Trophoblast cell (in vitro differentiated cells and primary cell): ENCODE measurements at regions not wholly inside any gene's neighbourhood (a gene's known extent, or its start where the extent isn't known, plus 50 kb on each side); places are given as distances from the start of the nearest gene placed in this dataset.

Source experiments
- DNase-seq, 2 donors: peaks; one replicate each; pipeline ENCODE4 v3.0.0-alpha.2; 2016
- H2AFZ ChIP-seq: 2 replicates; pipeline ENCODE4 v1.6.1; 2013; ENCODE audit warnings: low read length, moderate library complexity, mild to moderate bottlenecking; ENCODE audit not compliant: insufficient read depth, poor library complexity
- H2AK5ac ChIP-seq: 2 replicates; pipeline ENCODE4 v1.6.1; 2013; ENCODE audit warnings: mild to moderate bottlenecking, low read length
- H2BK120ac ChIP-seq: 2 replicates; pipeline ENCODE4 v1.6.1; 2013; ENCODE audit warnings: low read length, mild to moderate bottlenecking, moderate library complexity; ENCODE audit not compliant: insufficient read depth, poor library complexity
- H2BK12ac ChIP-seq: 2 replicates; pipeline ENCODE4 v1.6.1; 2013; ENCODE audit warnings: mild to moderate bottlenecking, low read length, moderate library complexity
- H2BK5ac ChIP-seq: 2 replicates; pipeline ENCODE4 v1.6.1; 2013; ENCODE audit warnings: low read length, low read depth, moderate library complexity, mild to moderate bottlenecking; ENCODE audit not compliant: poor library complexity
- H3K14ac ChIP-seq: 2 replicates; pipeline ENCODE4 v1.6.1; 2013; ENCODE audit warnings: mild to moderate bottlenecking, low read length
- H3K18ac ChIP-seq: 2 replicates; pipeline ENCODE4 v1.6.1; 2013; ENCODE audit warnings: mild to moderate bottlenecking, low read length
- H3K23ac ChIP-seq: 2 replicates; pipeline ENCODE4 v1.6.1; 2013; ENCODE audit warnings: low read length
- H3K27ac ChIP-seq: 2 replicates; pipeline ENCODE4 v1.5.1; 2013; ENCODE audit warnings: low read depth, mild to moderate bottlenecking, inconsistent platforms, low read length, moderate library complexity
- H3K27me3 ChIP-seq: 2 replicates; pipeline ENCODE4 v1.6.1; 2013; ENCODE audit warnings: inconsistent platforms, mild to moderate bottlenecking, low read length, moderate library complexity; ENCODE audit not compliant: insufficient read depth
- H3K36me3 ChIP-seq, 2 experiments: 1 replicate in 1 of 2; 2 replicates in 1 of 2; pipeline ENCODE4 v1.6.1; 2013; ENCODE audit warnings: low read length in 2 of 2, mild to moderate bottlenecking in 2 of 2, moderate library complexity in 1 of 2; ENCODE audit not compliant: insufficient read depth in 2 of 2, control insufficient read depth in 1 of 2
- H3K4ac ChIP-seq: 2 replicates; pipeline ENCODE4 v1.6.1; 2013; ENCODE audit warnings: low read depth, mild to moderate bottlenecking, low read length, moderate library complexity
- H3K4me1 ChIP-seq, 2 experiments: 1 replicate in 1 of 2; 2 replicates in 1 of 2; pipeline ENCODE4 v1.6.1; 2013; ENCODE audit warnings: low read length in 2 of 2, mild to moderate bottlenecking in 2 of 2, moderate library complexity in 1 of 2; ENCODE audit not compliant: insufficient read depth in 2 of 2, control insufficient read depth in 1 of 2
- H3K4me2 ChIP-seq: 2 replicates; pipeline ENCODE4 v1.6.1; 2013; ENCODE audit warnings: inconsistent platforms, mild to moderate bottlenecking, low read length, moderate library complexity
- H3K4me3 ChIP-seq: 2 replicates; pipeline ENCODE4 v1.5.1; 2013; ENCODE audit warnings: mild to moderate bottlenecking, low read depth, low read length, inconsistent platforms
- H3K79me1 ChIP-seq: one replicate; pipeline ENCODE4 v1.6.1; 2013; ENCODE audit warnings: low read length
- H3K79me2 ChIP-seq: 2 replicates; pipeline ENCODE4 v1.6.1; 2013; ENCODE audit warnings: low read length, mild to moderate bottlenecking; ENCODE audit not compliant: control insufficient read depth, insufficient read depth, poor library complexity
- H3K9ac ChIP-seq: 2 replicates; pipeline ENCODE4 v1.6.1; 2013; ENCODE audit warnings: mild to moderate bottlenecking, low read length
- H3K9me3 ChIP-seq: 2 replicates; pipeline ENCODE4 v1.6.1; 2013; ENCODE audit warnings: low read depth, mild to moderate bottlenecking, control low read depth, inconsistent platforms, low read length; ENCODE audit not compliant: insufficient read depth
- H4K12ac ChIP-seq: 2 replicates; pipeline ENCODE4 v1.6.1; 2013; ENCODE audit warnings: low read depth, mild to moderate bottlenecking, low read length, moderate library complexity
- H4K8ac ChIP-seq: 2 replicates; pipeline ENCODE4 v1.6.1; 2013; ENCODE audit warnings: low read depth, mild to moderate bottlenecking, low read length, moderate library complexity
- H4K91ac ChIP-seq: one replicate; pipeline ENCODE4 v1.6.1; 2013; ENCODE audit warnings: low read depth, mild to moderate bottlenecking, low read length, moderate library complexity
- WGBS: extraction: QIAGEN DNeasy Blood & Tissue Kit; methylation state at CpG from one replicate; pipeline ENCODE4 v1.1.7; 2013; ENCODE audit warnings: missing lambda C conversion rate; ENCODE audit not compliant: insufficient read length, insufficient coverage; ENCODE audit errors: extremely low coverage; 5-methylcytosine and 5-hydroxymethylcytosine counted together

DNA sequence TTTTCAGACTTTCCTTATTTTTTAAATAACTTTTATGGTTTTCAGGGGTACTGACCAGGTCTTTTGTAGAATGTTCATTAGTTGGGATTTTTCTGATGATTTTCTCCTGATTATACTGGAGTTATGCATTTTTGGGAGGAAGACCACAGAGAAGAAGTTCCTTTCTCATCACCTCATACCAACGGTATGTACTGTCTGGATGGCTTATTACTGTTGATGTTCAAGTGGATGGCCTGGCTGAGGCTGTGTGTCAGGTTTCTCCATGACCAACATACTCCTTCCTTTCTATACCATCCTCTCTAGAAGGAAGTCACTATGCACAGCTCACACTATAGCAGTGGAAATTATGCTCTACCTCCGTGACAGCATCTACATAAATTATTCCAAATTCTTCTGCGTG lies 71.1 kb upstream of the NR3C1 start:
- no CpG with 5 or more reads among the region's 3 CpGs for WGBS
- Histone ChIP-seq H4K12ac (no peak overlapping the region), H3K18ac (no peak overlapping the region), H3K4me3 (no peak overlapping the region), H3K27ac (no peak overlapping the region), H3K9ac (no peak overlapping the region), H3K79me1 (no peaks in the 10 kb centered on the region), H3K27me3 (no peaks in the 10 kb centered on the region), H4K91ac (no peak overlapping the region), H3K4me2 (no peak overlapping the region), H3K4me1 (no peaks in the 10 kb centered on the region), H3K36me3 (no peaks in the 10 kb centered on the region), H2BK120ac (no peak overlapping the region), H3K4ac (no peak overlapping the region), H2BK5ac (no peak overlapping the region), H2AK5ac (no peak overlapping the region), H4K8ac (no peak overlapping the region), H3K23ac (no peak overlapping the region), H3K14ac (no peak overlapping the region), H3K79me2 (no peaks in the 10 kb centered on the region), H3K9me3 (no peaks in the 10 kb centered on the region), H2AFZ (no peak overlapping the region), H2BK12ac (no peak overlapping the region)
- no peak for DNase-seq

DNA sequence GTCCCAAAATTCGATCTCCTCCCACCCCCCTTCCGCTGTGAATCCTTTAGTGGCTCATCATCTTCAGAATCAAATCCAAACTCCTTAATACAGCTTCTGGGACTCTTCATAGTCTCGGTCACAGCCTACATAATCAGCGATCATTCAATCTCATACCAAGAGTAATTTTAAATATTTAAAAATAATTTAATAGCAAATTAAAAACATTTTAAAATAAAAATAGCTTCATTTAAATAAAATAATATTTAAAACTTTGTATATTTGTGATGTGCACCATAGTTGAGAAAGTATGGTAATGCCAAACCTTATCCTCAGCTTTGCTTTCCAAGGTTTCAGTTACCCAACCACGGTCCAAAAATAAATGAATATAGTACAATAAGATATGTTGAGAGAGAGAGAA lies 70.0 kb upstream of the NR3C1 start:
- Histone ChIP-seq H2BK12ac (no peak overlapping the region), H3K9me3 (no peaks in the 10 kb centered on the region), H3K27me3 (no peaks in the 10 kb centered on the region), H3K36me3 (no peaks in the 10 kb centered on the region), H4K12ac (no peak overlapping the region), H3K4me1 (no peaks in the 10 kb centered on the region), H2AK5ac (no peak overlapping the region), H2BK5ac (no peak overlapping the region), H3K27ac (no peak overlapping the region), H4K91ac (no peak overlapping the region), H3K18ac (no peak overlapping the region), H2BK120ac (no peak overlapping the region), H3K14ac (no peak overlapping the region), H3K9ac (no peak overlapping the region), H3K23ac (no peak overlapping the region), H3K4me3 (no peak overlapping the region), H4K8ac (no peak overlapping the region), H3K4ac (no peak overlapping the region), H2AFZ (no peak overlapping the region), H3K79me1 (no peaks in the 10 kb centered on the region), H3K79me2 (no peaks in the 10 kb centered on the region), H3K4me2 (no peak overlapping the region)
- no CpG with 5 or more reads among the region's 5 CpGs for WGBS
- no peak for DNase-seq

DNA sequence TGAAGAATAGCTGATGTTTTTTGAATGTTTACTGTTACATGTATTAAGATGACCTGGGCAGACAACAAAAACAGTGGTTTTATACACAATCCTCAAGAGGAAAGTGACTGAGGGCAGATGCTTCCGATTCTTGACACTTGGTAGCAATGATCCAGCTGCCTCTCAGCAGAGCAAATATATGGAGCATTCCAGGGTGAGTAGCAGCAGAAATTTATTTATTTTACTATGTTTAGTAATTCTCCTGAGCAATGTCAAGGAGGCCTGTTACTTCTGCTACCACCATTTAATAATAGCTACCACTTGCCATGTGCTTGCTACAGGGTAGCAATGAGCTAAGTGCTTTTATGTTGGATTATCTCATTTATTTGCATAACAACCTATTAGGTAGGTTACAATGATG lies 69.1 kb upstream of the NR3C1 start:
- Histone ChIP-seq H3K27ac (no peak overlapping the region), H3K4ac (no peak overlapping the region), H3K36me3 (no peaks in the 10 kb centered on the region), H2AFZ (no peak overlapping the region), H3K9me3 (no peaks in the 10 kb centered on the region), H2BK5ac (no peak overlapping the region), H3K18ac (no peak overlapping the region), H4K8ac (no peak overlapping the region), H4K91ac (no peak overlapping the region), H3K4me3 (no peak overlapping the region), H2BK12ac (no peak overlapping the region), H3K4me2 (no peak overlapping the region), H3K4me1 (no peaks in the 10 kb centered on the region), H3K23ac (no peak overlapping the region), H3K79me1 (no peaks in the 10 kb centered on the region), H4K12ac (no peak overlapping the region), H3K14ac (no peak overlapping the region), H3K9ac (no peak overlapping the region), H3K79me2 (no peaks in the 10 kb centered on the region), H3K27me3 (no peaks in the 10 kb centered on the region), H2AK5ac (no peak overlapping the region), H2BK120ac (no peak overlapping the region)
- no CpG with 5 or more reads among the region's 1 CpG for WGBS
- DNase-seq = no peak

DNA sequence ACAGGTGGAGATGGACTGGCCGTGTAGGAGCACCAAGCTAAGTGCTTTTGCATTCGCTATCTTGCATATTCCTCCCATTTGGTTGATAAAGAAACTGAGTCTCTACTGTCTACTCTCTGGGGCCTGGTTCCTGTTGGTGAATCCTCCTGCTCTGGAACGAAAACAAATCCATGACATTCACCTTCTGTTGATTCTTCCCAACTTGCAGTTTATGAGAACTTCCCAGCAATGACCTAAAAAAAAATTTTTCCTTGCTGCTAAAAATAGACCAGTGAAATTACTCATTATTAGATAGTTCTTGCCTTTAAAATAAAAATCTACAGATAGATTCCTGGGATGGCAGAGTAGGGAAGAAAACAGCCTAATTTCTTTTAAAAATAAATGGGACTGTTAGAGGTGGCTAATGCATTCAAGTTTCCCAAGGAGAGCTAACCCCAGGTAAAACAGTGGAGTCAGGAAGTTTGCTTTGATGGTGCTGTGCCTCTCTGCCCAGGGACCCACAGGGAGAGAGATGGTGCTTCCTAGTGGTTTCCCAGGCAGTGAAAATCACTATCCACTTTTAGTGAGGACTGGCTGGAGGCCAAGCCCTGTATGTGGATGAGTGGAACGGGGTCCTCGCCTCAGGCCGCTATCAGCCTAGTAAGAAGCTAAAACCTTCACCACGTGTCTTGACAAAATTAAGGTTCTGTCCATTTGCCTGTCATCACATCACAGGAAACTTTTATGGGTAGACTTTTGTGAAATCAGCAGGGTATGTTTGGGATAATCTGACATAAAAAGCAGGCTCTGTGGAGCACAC lies 68.4 kb upstream of the NR3C1 start:
- Histone ChIP-seq H3K9me3 (no peaks in the 10 kb centered on the region), H2BK120ac (no peak overlapping the region), H3K4me3 (no peak overlapping the region), H2AFZ (no peak overlapping the region), H3K4me1 (no peaks in the 10 kb centered on the region), H3K36me3 (no peaks in the 10 kb centered on the region), H3K27me3 (no peaks in the 10 kb centered on the region), H2AK5ac (no peak overlapping the region), H4K12ac (no peak overlapping the region), H3K4ac (no peak overlapping the region), H3K79me2 (no peaks in the 10 kb centered on the region), H3K27ac (no peak overlapping the region), H2BK12ac (no peak overlapping the region), H3K23ac (no peak overlapping the region), H3K18ac (no peak overlapping the region), H3K79me1 (no peaks in the 10 kb centered on the region), H4K8ac (no peak overlapping the region), H3K14ac (no peak overlapping the region), H4K91ac (no peak overlapping the region), H2BK5ac (no peak overlapping the region), H3K4me2 (no peak overlapping the region), H3K9ac (no peak overlapping the region)
- DNase-seq = no peak
- no CpG with 5 or more reads among the region's 7 CpGs for WGBS
